Coronary artery (tissue), 2 donors: ENCODE measurements at regions not wholly inside any gene's neighbourhood (a gene's known extent, or its start where the extent isn't known, plus 50 kb on each side); places are given as distances from the start of the nearest gene placed in this dataset.
A peak's percentile ranks its signal among the peaks of the same experiment; 100 is the strongest.

Experiments
- DNase-seq: peaks from one replicate; pipeline ENCODE4 v3.0.0-alpha.2; 2017; ENCODE audit warnings: low spot score
- H3K27ac ChIP-seq, 2 donors: fragments of 200-600 bp; sonication (generic); one replicate each; pipeline ENCODE4 v1.5.1; 2016 to 2019
- H3K4me3 ChIP-seq: fragments of 200-600 bp; sonication (generic); 2 replicates; pipeline ENCODE4 v1.5.1; 2016; ENCODE audit warnings: mild to moderate bottlenecking, moderate library complexity
- TF ChIP-seq, protein P1 (sequence below): fragments of 200-600 bp; sonication (generic); IDR thresholded peaks from one replicate; pipeline ENCODE4 v1.5.1; 2019; ENCODE audit warnings: antibody characterized with exemption

- no peak for DNase-seq
- no peak overlapping the region for H3K27ac ChIP-seq
- no peak overlapping the region for H3K4me3 ChIP-seq
- TF ChIP-seq, protein P1, sequence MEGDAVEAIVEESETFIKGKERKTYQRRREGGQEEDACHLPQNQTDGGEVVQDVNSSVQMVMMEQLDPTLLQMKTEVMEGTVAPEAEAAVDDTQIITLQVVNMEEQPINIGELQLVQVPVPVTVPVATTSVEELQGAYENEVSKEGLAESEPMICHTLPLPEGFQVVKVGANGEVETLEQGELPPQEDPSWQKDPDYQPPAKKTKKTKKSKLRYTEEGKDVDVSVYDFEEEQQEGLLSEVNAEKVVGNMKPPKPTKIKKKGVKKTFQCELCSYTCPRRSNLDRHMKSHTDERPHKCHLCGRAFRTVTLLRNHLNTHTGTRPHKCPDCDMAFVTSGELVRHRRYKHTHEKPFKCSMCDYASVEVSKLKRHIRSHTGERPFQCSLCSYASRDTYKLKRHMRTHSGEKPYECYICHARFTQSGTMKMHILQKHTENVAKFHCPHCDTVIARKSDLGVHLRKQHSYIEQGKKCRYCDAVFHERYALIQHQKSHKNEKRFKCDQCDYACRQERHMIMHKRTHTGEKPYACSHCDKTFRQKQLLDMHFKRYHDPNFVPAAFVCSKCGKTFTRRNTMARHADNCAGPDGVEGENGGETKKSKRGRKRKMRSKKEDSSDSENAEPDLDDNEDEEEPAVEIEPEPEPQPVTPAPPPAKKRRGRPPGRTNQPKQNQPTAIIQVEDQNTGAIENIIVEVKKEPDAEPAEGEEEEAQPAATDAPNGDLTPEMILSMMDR, result no peak
Measured at GRCh38 chr12:80045594-80045993, 53.7 kb upstream of the OTOGL start.

GRCh38 chr12:80044694-80045046 is 54.7 kb upstream of the OTOGL start:
- H3K27ac ChIP-seq, result peak overlapping the region; percentile 70 to 75
- TF ChIP-seq, protein P1, result no peak

DNA sequence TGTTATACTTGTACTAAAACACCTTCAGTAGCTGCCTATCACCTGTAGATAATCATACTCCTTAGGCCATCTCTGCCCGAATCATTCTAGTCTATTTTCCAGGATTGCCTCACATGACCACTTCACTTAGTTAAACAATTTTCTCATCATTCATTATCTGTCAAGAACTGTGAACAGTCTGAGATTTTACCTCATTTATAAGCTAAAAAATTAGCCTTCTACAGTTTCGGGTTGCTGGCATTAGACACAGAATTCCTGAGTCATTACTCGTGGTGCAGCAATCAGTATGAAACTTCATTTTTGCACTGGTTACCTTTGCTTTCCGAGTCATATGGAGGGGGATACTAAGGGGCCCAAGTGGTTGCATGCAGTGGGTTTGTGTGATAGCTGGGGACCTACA is 57.6 kb upstream of the OTOGL start:
- peak overlapping the region; percentile 12 to 78 for H3K27ac ChIP-seq
- H3K4me3 ChIP-seq, result no peak overlapping the region
- DNase-seq, result no peak
- TF ChIP-seq, protein P1, result no peak

More at GRCh38 chr12:80044694-80045046, 54.7 kb upstream of the OTOGL start:
- no peak for DNase-seq
- no peak overlapping the region for H3K4me3 ChIP-seq

GRCh38 chr12:80041071-80041470 is 58.3 kb upstream of the OTOGL start:
- H3K4me3 ChIP-seq, result no peak overlapping the region
- DNase-seq, result no peak
- peak overlapping the region; percentile 12 to 78 for H3K27ac ChIP-seq
- TF ChIP-seq, protein P1, result no peak

DNA sequence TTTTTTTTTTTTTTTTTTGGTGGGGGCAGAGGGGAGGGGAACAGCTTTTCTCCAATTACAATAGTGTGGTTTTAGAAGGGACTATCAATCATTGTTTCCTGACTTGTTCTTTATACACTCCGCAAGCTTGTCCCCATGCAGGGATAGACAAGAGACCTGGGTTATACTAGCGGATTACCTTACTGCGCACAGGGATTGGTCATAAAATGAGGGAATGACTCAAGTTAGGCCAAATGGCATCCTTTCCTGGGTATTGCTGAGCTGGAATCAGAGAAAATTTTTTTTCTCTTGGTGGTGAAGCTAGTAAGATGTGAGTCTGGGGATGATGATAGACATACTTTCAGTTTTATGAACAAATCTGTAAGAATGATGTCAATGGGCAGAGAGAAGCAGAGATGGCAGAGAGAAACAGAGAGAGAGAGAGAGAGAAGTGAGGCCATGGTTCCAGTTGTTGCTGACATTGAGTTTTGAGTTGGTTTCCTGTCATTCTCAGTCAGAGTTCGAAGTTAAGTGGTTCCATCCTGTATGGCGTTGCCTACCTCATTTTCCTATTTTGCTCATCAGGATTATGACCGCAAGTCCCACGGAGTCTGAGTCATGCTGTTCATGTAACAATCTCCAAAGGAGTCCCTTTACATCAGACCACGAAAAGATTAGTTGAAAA is 59.1 kb upstream of the OTOGL start:
- TF ChIP-seq, protein P1, result no peak
- Histone ChIP-seq H3K27ac (no peak overlapping the region), H3K4me3 (no peak overlapping the region)
- no peak for DNase-seq

DNA sequence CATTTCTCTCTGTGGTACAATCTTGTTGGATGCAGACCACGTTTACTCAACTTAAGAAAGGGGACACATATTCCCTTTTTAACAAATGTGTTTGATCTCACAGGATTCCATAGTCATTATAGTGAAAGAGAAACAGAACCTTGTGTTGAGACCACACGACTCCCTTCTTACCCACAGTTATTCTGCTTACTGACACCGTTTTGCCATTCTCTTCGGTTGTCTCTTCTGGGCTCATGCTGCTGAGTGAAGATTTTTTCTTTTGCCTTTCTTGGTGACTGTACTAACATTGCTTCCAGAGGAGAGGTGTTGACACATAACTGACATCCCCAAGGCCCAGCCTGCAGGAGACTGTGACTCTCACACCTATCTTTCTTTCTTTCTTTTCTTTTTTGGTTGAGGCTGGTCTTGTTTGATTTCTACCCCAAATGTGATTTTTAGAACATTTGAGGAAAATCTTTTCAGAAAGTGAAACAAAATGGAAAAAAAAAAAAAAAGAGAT is 61.2 kb upstream of the OTOGL start:
- TF ChIP-seq, protein P1, result no peak
- H3K27ac ChIP-seq, result peak overlapping the region; percentile 24 to 64

GRCh38 chr12:80033448-80033847 is 65.9 kb upstream of the OTOGL start:
- Histone ChIP-seq H3K27ac (peak overlapping the region; percentile 63 to 76), H3K4me3 (no peak overlapping the region)
- TF ChIP-seq, protein P1, result no peak
- DNase-seq, result peak; percentile 71

More for the DNA sequence above, 61.2 kb upstream of the OTOGL start:
- no peak for DNase-seq
- no peak overlapping the region for H3K4me3 ChIP-seq
